Adipocyte (in vitro differentiated cells): ENCODE measurements at regions not wholly inside any gene's neighbourhood (a gene's known extent, or its start where the extent isn't known, plus 50 kb on each side); places are given as distances from the start of the nearest gene placed in this dataset.

Experiments used
- DNase-seq: peaks from one replicate; pipeline ENCODE4 v3.0.0-alpha.2; 2015; ENCODE audit warnings: low read depth
- H3K27me3 ChIP-seq: replicated peaks from 2 replicates; pipeline ENCODE4 v1.7.0; 2013; ENCODE audit warnings: mild to moderate bottlenecking, low read length, moderate library complexity; ENCODE audit not compliant: control insufficient read depth, insufficient read depth
- H3K36me3 ChIP-seq: 2 replicates; pipeline ENCODE4 v1.7.0; 2013; ENCODE audit warnings: low read length, mild to moderate bottlenecking, moderate library complexity; ENCODE audit not compliant: control insufficient read depth, insufficient read depth, severe bottlenecking
- H3K4me1 ChIP-seq: 2 replicates; pipeline ENCODE4 v1.7.0; 2013; ENCODE audit warnings: mild to moderate bottlenecking, low read length, moderate library complexity; ENCODE audit not compliant: control insufficient read depth, insufficient read depth
- H3K4me3 ChIP-seq: 2 replicates; pipeline ENCODE4 v1.7.0; 2013; ENCODE audit warnings: mild to moderate bottlenecking, low read length, moderate library complexity
- H3K9ac ChIP-seq: 2 replicates; pipeline ENCODE4 v1.7.0; 2013; ENCODE audit warnings: mild to moderate bottlenecking, low read length, moderate library complexity
- H3K9me3 ChIP-seq: 2 replicates; pipeline ENCODE4 v1.7.0; 2013; ENCODE audit warnings: mild to moderate bottlenecking, low read length, moderate library complexity; ENCODE audit not compliant: control insufficient read depth

DNA sequence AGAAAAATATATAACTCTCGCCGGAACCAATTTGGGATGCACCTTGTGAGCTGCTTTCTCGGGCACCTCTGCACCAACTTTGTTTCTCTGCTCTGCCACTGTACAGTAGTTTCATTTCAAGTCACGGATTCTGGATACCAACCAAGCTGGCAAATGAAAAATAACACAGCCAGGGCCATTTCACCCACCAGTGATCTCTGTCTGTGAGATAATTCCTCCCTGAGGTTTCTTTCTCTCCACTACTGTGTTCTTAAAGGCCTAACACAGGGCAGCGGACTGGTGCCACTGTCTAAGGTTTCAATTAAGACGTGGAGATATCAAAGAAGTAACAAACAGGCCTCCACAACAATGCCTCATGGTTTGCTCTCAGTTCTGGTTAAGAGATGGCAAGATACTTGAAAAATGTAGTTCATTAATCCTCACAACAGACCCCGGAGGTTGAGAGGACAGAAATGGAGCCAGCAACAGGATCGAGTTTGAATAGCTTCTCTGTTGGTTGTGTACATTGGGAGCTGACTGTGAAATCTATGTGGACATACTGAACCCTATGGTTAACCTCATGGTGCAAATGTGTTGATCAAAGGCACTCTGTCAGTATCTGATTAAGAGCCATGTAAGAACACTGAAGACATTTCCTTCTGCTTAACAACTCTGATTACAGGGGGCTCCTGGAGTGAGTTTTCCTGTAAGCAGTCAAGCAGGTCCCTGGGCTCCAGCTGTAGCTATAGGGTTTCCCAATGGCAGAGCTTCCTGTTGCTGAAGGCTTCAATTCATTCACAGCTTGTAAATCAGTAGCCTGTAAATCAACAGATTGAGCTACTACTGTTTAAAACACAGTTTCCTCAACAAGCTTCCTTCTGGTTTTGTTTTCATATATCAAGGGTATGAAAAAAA is 470.5 kb downstream of the EPHA3 start:
- Histone ChIP-seq H3K9ac (no peak overlapping the region), H3K4me3 (no peak overlapping the region), H3K4me1 (peaks cover 7% of the 10 kb centered on the region), H3K27me3 (no peaks in the 10 kb centered on the region), H3K36me3 (no peaks in the 10 kb centered on the region), H3K9me3 (no peaks in the 10 kb centered on the region)
- no peak for DNase-seq

DNA sequence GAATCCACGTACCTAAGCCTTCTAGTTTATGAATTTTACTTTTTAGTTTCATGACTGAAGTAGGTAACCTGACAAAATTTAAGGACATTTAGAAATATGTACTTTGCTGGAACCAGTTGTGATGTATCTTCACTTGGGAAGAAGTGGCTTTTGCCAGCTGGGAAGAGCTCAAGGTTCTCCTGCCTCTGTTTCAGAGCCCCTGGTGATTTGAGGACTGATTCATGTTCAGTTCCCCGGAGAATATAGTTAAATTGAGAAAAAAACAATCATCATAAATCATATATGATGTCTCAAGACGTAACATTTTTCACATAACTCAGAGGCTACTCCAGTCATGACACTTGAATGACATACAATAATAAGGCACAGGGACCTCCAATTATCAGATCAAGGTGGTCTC is 473.4 kb downstream of the EPHA3 start:
- H3K27me3 ChIP-seq, result no peaks in the 10 kb centered on the region
- DNase-seq, result no peak
- no peaks in the 10 kb centered on the region for H3K36me3 ChIP-seq
- H3K4me3 ChIP-seq, result no peak overlapping the region
- H3K9ac ChIP-seq, result no peak overlapping the region
- H3K4me1 ChIP-seq, result peaks cover 7% of the 10 kb centered on the region
- H3K9me3 ChIP-seq, result no peaks in the 10 kb centered on the region

DNA sequence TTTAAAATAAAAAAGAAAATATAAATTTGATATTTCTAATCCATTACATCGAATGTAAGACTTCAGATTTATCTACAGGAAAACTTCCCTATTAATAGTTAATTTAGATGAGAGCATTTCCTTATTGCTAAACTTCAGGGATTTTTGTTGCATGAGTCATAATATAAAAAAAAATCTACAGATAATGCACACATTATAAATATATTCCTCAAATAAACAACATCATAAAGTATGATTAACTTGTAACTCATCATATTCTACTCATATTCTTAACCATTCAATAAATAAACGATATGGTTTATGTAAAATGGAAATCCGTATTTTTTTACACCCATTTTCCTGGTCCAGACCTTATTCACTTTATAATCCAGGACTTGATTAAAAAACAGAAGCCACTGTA is 477.0 kb downstream of the EPHA3 start:
- H3K4me3 ChIP-seq, result no peak overlapping the region
- no peak overlapping the region for H3K9ac ChIP-seq
- no peaks in the 10 kb centered on the region for H3K36me3 ChIP-seq
- DNase-seq, result no peak
- no peaks in the 10 kb centered on the region for H3K9me3 ChIP-seq
- no peaks in the 10 kb centered on the region for H3K4me1 ChIP-seq
- no peaks in the 10 kb centered on the region for H3K27me3 ChIP-seq

DNA sequence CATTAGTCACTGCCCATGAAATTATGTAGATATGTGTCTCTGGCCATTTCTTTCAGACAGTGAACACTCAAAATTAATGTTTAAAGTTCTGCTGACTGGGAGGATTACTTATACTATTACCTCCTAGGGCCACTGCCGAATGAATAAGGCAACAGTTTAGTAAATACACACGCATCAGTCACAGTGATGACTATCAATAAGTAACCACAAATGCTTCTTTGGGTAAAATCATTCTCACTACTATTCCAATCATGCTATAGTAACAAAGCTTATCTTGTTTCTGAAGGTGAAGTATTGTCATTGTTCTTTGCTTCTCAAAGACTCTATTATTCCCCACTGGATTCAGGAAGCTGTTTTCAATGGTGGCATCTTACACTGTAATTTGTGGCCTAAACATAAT is 478.8 kb downstream of the EPHA3 start:
- no peaks in the 10 kb centered on the region for H3K27me3 ChIP-seq
- no peak overlapping the region for H3K9ac ChIP-seq
- H3K36me3 ChIP-seq, result no peaks in the 10 kb centered on the region
- DNase-seq, result no peak
- H3K9me3 ChIP-seq, result no peaks in the 10 kb centered on the region
- H3K4me1 ChIP-seq, result no peaks in the 10 kb centered on the region
- no peak overlapping the region for H3K4me3 ChIP-seq

DNA sequence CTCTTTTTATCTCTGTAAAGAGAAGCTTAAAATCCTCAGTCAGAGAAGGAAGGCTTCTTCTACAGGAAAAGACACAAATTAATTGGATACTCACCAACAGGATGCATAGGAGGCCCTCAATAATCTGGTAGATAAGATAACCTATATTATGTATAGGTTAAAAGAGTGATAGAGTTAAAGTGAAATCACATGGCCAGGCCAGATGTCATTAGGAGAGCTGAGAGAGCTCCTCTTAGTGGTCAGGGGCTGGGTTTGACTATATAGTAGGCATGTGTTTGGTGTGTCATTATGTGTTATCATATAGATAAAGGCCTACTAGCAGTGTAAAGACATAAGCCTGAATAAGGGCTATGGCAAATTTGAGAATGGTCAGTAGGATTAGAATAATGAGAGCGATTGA is 479.3 kb downstream of the EPHA3 start:
- Histone ChIP-seq H3K4me3 (no peak overlapping the region), H3K9ac (no peak overlapping the region), H3K9me3 (no peaks in the 10 kb centered on the region), H3K36me3 (no peaks in the 10 kb centered on the region), H3K4me1 (no peaks in the 10 kb centered on the region), H3K27me3 (no peaks in the 10 kb centered on the region)
- no peak for DNase-seq

DNA sequence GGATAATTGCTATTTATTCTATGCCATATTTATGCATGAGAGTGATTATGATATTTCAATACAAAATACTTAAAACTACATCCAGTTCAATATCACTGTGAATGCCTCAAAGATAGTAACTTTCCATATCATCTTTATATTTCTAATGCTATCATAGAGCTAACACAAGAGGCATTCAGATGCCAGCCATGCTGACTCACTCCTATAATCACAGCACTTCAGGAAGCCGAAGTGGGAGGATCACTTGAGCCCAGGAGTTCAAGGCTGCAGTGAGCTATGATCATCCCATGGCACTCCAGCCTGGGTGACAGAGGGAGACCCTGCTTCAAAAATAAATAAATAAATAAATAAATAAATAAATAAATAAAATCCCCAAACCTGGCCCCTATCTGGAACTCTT is 498.7 kb downstream of the EPHA3 start:
- no peaks in the 10 kb centered on the region for H3K4me1 ChIP-seq
- DNase-seq, result no peak
- H3K4me3 ChIP-seq, result no peak overlapping the region
- H3K9ac ChIP-seq, result no peak overlapping the region
- H3K36me3 ChIP-seq, result no peaks in the 10 kb centered on the region
- no peaks in the 10 kb centered on the region for H3K9me3 ChIP-seq
- H3K27me3 ChIP-seq, result no peaks in the 10 kb centered on the region

DNA sequence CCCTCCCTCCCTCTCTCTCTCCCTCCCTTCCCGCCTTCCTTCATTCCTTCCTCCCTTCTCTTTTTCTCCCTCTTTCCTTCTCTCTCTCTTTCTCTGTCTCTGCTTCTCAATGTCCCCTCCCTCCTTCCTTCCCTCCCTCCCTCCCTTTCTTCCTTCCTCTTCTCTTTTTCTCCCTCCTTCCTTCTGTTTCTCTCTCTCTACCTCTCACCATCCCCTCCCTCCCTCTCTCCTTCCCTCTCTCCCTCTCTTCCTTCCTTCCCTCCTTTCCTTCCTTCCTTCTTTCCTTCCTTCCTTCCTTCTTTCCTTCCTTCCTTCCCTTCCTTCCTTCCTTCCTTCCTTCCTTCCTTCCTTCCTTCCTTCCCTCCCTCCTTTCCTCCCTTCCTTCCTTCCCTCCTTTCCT is 504.6 kb downstream of the EPHA3 start:
- Histone ChIP-seq H3K9ac (no peak overlapping the region), H3K36me3 (no peaks in the 10 kb centered on the region), H3K9me3 (no peaks in the 10 kb centered on the region), H3K4me3 (no peak overlapping the region), H3K4me1 (no peaks in the 10 kb centered on the region), H3K27me3 (no peaks in the 10 kb centered on the region)
- DNase-seq, result no peak

DNA sequence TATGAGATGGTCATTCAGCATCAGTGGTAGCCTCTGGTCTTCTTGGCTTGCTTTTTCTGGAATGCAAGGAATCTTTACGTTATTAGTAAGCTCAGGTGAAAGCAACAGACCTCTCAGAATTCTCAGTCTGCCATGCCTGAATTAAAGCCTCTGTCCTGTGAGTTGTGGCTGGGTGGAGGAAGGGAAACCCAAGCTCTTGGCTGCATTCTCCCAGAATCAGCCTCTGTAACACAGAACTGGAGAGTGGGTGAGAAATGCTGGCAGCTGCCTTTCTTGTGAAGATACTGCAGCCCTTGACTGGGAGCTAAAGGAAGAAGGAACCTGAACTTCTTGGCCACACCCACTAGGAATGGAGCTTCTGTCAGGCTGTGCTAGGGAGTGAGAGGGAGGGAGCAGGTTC is 505.8 kb downstream of the EPHA3 start:
- no peaks in the 10 kb centered on the region for H3K9me3 ChIP-seq
- DNase-seq, result no peak
- no peaks in the 10 kb centered on the region for H3K27me3 ChIP-seq
- no peak overlapping the region for H3K9ac ChIP-seq
- H3K4me3 ChIP-seq, result no peak overlapping the region
- H3K36me3 ChIP-seq, result no peaks in the 10 kb centered on the region
- no peaks in the 10 kb centered on the region for H3K4me1 ChIP-seq

DNA sequence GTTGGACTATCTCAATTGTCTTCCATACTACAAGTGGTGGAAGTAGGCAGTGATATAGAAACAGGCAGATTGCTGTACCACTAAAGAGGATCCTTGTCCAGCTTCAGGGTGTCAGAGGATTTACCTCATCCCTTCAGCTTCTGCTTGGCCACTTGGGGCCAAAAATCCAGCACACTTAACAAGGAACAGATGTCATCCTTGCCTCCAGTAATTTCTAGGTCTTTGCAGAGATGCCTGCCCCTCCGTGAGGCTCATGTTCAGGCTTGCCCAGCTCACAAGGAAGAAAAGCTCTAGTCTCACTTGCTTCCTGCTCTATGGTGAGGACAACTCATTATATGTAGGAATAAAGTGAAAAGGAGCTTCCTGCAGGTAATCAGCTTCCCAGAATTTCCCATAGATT is 510.3 kb downstream of the EPHA3 start:
- peak; percentile 45 for DNase-seq
- H3K9ac ChIP-seq, result no peak overlapping the region
- no peak overlapping the region for H3K4me3 ChIP-seq
- no peaks in the 10 kb centered on the region for H3K36me3 ChIP-seq
- H3K27me3 ChIP-seq, result no peaks in the 10 kb centered on the region
- no peaks in the 10 kb centered on the region for H3K4me1 ChIP-seq
- peaks cover 4% of the 10 kb centered on the region for H3K9me3 ChIP-seq

DNA sequence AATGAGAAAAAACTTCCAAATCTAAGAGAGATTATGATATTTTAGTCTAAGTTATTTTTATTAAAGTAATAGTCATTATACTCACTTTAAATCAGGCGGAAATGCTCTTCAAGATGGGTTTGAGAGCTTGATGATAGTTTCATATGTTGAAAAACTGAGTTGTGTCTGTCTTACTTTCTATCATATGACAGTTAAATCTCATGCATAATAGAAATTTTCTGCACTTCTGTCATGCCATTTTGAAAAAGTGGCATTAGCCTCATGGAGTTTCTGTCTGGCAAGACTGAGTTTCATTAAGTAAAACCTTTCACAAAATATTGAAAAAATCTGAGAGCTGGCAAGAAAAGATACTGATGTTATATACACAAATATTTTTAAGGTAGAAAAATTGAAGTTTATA is 511.8 kb downstream of the EPHA3 start:
- no peak overlapping the region for H3K4me3 ChIP-seq
- no peaks in the 10 kb centered on the region for H3K4me1 ChIP-seq
- DNase-seq, result no peak
- no peaks in the 10 kb centered on the region for H3K36me3 ChIP-seq
- no peaks in the 10 kb centered on the region for H3K27me3 ChIP-seq
- H3K9me3 ChIP-seq, result peaks cover 4% of the 10 kb centered on the region
- H3K9ac ChIP-seq, result no peak overlapping the region

DNA sequence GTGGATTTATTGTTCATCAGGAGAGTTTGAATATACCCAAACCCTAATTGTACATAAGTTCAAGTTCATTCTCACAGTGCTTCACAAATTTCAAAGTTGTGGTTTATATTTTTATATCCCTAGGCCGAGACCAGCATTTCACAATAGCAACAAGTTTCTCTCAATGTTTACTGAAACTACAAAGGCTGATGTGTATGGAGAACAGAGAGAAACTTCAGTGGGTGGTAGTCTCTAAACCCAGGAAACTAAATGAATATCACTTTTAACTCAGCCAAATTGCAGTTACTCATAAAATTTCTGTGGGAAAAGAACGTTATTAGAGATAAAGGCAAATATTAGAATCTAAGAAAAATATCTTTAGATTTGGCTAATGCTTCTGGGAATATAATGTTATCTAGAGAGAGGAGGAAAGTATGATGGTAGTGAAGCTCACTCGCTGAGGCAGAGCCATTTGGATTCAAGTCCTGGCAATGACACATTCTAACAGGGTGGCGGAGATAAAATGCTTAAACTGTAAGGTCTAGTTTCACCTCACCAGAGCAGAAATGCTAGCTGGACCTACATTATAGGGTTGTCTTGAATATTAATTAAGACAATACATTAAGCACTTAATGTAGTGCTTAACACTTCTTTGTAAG is 514.8 kb downstream of the EPHA3 start:
- Histone ChIP-seq H3K9me3 (peaks cover 4% of the 10 kb centered on the region), H3K27me3 (no peaks in the 10 kb centered on the region), H3K4me1 (no peaks in the 10 kb centered on the region), H3K4me3 (no peak overlapping the region), H3K36me3 (no peaks in the 10 kb centered on the region), H3K9ac (no peak overlapping the region)
- no peak for DNase-seq
